GM23338 (cell line): ENCODE measurements at regions not wholly inside any gene's neighbourhood (a gene's known extent, or its start where the extent isn't known, plus 50 kb on each side); places are given as distances from the start of the nearest gene placed in this dataset.

Experiments
- POLR2AphosphoS5 ChIP-seq: IDR thresholded peaks from 2 replicates; pipeline ENCODE4 v1.6.1; 2016; ENCODE audit warnings: antibody characterized with exemption, low read depth
- TF ChIP-seq, protein P1 (sequence below), 2 experiments: fragments of 200-600 bp in 1 of 2; sonication (generic) in 1 of 2; conservative IDR thresholded peaks; 2 replicates each; pipeline versions ENCODE4 v1.5.1 to v1.6.1; 2016 to 2017; ENCODE audit warnings: antibody characterized with exemption in 2 of 2, low read depth in 2 of 2, mild to moderate bottlenecking in 2 of 2, moderate library complexity in 1 of 2

DNA sequence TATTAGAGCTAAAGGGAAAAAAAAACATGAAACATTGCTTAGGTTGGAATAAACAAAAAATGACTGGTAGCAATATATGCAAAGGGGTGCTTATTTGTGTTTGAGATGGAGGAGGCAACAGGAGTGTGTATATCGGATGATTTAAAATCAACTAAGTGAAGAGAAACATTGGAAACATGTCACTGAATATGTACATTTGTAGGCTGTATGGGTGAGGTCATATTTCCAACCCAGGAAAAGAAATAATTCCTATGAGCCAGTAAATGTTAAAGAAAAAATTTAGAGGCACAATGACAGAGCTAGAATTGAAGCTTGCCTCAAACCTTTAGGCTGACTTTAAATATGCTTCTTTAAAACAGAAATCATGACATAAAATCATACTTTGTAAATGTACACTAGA, 709.0 kb upstream of the SEMA3D start:
- TF ChIP-seq, protein P1, sequence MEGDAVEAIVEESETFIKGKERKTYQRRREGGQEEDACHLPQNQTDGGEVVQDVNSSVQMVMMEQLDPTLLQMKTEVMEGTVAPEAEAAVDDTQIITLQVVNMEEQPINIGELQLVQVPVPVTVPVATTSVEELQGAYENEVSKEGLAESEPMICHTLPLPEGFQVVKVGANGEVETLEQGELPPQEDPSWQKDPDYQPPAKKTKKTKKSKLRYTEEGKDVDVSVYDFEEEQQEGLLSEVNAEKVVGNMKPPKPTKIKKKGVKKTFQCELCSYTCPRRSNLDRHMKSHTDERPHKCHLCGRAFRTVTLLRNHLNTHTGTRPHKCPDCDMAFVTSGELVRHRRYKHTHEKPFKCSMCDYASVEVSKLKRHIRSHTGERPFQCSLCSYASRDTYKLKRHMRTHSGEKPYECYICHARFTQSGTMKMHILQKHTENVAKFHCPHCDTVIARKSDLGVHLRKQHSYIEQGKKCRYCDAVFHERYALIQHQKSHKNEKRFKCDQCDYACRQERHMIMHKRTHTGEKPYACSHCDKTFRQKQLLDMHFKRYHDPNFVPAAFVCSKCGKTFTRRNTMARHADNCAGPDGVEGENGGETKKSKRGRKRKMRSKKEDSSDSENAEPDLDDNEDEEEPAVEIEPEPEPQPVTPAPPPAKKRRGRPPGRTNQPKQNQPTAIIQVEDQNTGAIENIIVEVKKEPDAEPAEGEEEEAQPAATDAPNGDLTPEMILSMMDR (conservative IDR thresholded peaks at IDR 0.05; ENCODE audit: low read depth in 2 of 2), result no peak
- TF ChIP-seq POLR2AphosphoS5, result no peak
